HEK293T (cell line): ENCODE measurements at regions not wholly inside any gene's neighbourhood (a gene's known extent, or its start where the extent isn't known, plus 50 kb on each side); places are given as distances from the start of the nearest gene placed in this dataset.

Experiments
- FOXA1 ChIP-seq: fragments of 450-650 bp; IDR thresholded peaks from 2 replicates; pipeline ENCODE4 v1.6.1; 2016; ENCODE audit warnings: mild to moderate bottlenecking
- FOXK2 ChIP-seq: fragments of 450-650 bp; IDR thresholded peaks from 2 replicates; pipeline ENCODE4 v1.6.1; 2016; ENCODE audit warnings: mild to moderate bottlenecking
- L3MBTL2 ChIP-seq: fragments of 450-650 bp; conservative IDR thresholded peaks from 2 replicates; pipeline ENCODE4 v1.6.1; 2016; ENCODE audit warnings: mild to moderate bottlenecking
- SP1 ChIP-seq: fragments of 450-650 bp; IDR thresholded peaks from 2 replicates; pipeline ENCODE4 v1.6.1; 2017

DNA sequence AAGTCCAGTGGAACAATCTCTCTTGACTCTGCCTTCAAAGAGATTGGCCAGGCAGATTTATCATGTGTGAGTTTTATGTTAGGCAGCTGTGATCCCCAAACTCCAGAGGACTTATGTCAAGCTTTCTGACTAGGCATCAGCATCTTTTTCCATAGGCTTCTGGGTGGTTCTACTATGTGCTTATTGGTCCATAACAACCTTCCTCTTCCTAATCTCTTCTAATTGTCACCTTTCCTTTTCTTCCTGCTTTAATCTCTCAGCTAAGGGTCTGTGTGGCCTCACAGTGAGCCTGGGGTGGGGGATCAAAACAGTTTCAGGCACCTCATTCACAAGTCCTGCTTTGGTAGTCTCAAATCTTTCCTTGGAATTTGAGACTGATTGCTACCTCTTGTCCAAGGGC, 170.9 kb upstream of the CHD1 start:
- TF ChIP-seq FOXA1 (no peak), FOXK2 (no peak), SP1 (no peak), L3MBTL2 (no peak)
